ENCODE measurements at regions not wholly inside any gene's neighbourhood (a gene's known extent, or its start where the extent isn't known, plus 50 kb on each side); places are given as distances from the start of the nearest gene placed in this dataset.

DNA sequence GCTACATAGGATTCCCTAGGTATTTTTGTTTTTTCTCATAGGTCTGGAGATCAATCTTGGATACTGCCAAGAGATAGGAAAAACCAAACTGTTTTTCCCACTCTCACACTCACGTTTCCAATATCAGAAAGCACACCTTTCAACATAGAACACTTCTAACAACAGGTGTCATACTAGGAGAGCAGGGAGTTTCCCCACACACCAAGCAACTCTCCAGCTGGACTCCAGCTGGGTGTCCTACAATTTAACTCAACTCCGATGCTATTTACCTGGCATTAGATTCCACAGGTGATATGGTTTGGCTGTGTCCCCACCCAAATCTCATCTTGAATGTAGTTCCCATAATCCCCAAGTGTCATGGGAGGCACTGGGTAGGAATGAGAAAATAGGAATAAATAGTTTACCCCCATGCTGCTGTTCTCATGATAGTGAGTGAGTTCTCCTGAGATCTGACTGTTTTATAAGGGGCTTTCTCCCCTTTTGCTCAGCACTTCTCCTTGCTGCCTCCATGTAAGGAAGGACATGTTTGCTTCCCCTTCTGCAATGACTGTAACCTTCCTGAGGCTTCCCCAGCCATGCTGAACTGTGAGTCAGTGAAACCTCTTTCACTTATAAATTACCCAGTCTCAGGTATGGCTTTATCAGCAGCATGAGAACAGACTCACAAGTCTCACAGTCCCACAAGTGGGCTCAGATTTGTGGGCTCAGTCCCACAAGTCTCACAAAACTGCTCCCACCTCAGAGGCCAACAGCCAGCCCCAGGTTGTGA, 354.5 kb upstream of the THBS1 start:
- TF ChIP-seq POLR2A (IDR thresholded peaks at IDR 0.05): no peak
- TF ChIP-seq, protein P1, sequence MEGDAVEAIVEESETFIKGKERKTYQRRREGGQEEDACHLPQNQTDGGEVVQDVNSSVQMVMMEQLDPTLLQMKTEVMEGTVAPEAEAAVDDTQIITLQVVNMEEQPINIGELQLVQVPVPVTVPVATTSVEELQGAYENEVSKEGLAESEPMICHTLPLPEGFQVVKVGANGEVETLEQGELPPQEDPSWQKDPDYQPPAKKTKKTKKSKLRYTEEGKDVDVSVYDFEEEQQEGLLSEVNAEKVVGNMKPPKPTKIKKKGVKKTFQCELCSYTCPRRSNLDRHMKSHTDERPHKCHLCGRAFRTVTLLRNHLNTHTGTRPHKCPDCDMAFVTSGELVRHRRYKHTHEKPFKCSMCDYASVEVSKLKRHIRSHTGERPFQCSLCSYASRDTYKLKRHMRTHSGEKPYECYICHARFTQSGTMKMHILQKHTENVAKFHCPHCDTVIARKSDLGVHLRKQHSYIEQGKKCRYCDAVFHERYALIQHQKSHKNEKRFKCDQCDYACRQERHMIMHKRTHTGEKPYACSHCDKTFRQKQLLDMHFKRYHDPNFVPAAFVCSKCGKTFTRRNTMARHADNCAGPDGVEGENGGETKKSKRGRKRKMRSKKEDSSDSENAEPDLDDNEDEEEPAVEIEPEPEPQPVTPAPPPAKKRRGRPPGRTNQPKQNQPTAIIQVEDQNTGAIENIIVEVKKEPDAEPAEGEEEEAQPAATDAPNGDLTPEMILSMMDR (IDR thresholded peaks at IDR 0.05): no peak

All from vagina (tissue), 2 donors.